ENCODE measurements at regions not wholly inside any gene's neighbourhood (a gene's known extent, or its start where the extent isn't known, plus 50 kb on each side); places are given as distances from the start of the nearest gene placed in this dataset.

DNA sequence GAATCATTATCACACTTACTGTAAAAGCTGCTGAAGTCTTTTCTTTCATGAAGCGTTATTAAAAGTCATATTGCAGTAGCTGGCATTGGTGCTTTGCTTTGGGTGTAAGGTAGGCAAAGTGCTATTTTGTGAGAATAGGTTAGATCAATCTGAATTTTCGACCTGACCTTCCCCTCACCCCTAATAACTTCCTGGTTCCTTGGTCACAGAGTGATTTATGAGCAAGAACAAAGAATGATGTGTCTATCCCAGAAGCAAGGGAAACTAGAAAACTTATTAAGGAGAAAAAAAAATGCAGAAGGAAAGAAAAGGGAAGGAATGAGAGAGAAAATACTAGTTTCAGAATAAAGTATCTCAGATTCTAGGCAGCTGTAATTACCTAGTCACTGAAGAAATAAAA is 163.1 kb upstream of the MEIS1 start:
- TF ChIP-seq CTCF (IDR thresholded peaks at IDR 0.05; ENCODE audit: borderline replicate concordance, extremely low read depth, low read length, poor library complexity, severe bottlenecking) (no peak), EZH2 (IDR thresholded peaks at IDR 0.05; ENCODE audit: borderline replicate concordance, low read depth, low read length, severe bottlenecking) (no peak)
